ENCODE measurements at regions not wholly inside any gene's neighbourhood (a gene's known extent, or its start where the extent isn't known, plus 50 kb on each side); places are given as distances from the start of the nearest gene placed in this dataset.

- no peak for TF ChIP-seq EZH2 (IDR thresholded peaks at IDR 0.05)
- TF ChIP-seq POLR2AphosphoS5 (IDR thresholded peaks at IDR 0.05; ENCODE audit: borderline replicate concordance, low read depth, low read length), result no peak
- TF ChIP-seq FOXP2 (optimal IDR thresholded peaks at IDR 0.05; ENCODE audit: control extremely low read depth, extremely low read length, insufficient read depth), result no peak
These were observed 278.8 kb upstream of the RPS6KA3 start for GRCh38 chrX:20545538-20545937.

All from SK-N-MC (cell line).